Caco-2 (cell line): ENCODE measurements at regions not wholly inside any gene's neighbourhood (a gene's known extent, or its start where the extent isn't known, plus 50 kb on each side); places are given as distances from the start of the nearest gene placed in this dataset.

Experiments used
- BruUV-seq: library from RNA; stranded (reverse); fragments of 400-500 nt; replicated peaks from 2 replicates; lab custom pipeline; 2021; lab: Mats Ljungman, UMichigan
- CTCF ChIA-PET: fragments of 300-600 bp; sonication (Branson Sonifier 250); formaldehyde crosslinking; loops from one replicate; lab custom pipeline; 2022; ENCODE audit warnings: antibody characterized with exemption; lab: Charles Lee
- POLR2A ChIA-PET: fragments of 300-600 bp; sonication (Branson Sonifier 250); formaldehyde crosslinking; loops from one replicate; lab custom pipeline; 2022; ENCODE audit warnings: antibody characterized with exemption; lab: Charles Lee
- DNase-seq, 2 experiments: peaks; one replicate each; pipeline versions ENCODE4 v3.0.0 to v3.0.0-alpha.2; 2020 to 2022
- H3K27me3 ChIP-seq: replicated peaks from 2 replicates; pipeline ENCODE4 v1.6.0; 2011; ENCODE audit warnings: low read length; ENCODE audit not compliant: control insufficient read depth, insufficient read depth
- H3K36me3 ChIP-seq: 2 replicates; pipeline ENCODE4 v1.5.1; 2011; ENCODE audit warnings: low read length; ENCODE audit not compliant: control insufficient read depth, insufficient read depth
- H3K4me1 ChIP-seq: fragments of 250-450 bp; sonication (Bioruptor Pico); 2 replicates; pipeline ENCODE4 v1.5.1; 2020; ENCODE audit warnings: mild to moderate bottlenecking
- H3K4me3 ChIP-seq: 2 replicates; pipeline ENCODE4 v1.5.1; 2011; ENCODE audit warnings: low read depth, mild to moderate bottlenecking, control low read depth, low read length
- H3K9me3 ChIP-seq: fragments of 250-450 bp; sonication (Bioruptor Pico); 2 replicates; pipeline ENCODE4 v1.5.1; 2020; ENCODE audit warnings: mild to moderate bottlenecking, moderate library complexity
- H3K27ac Mint-ChIP-seq: one replicate; pipeline ENCODE4 v1.8.0; 2022; ENCODE audit warnings: mixed read lengths; ENCODE audit not compliant: unreplicated experiment
- H3K27me3 Mint-ChIP-seq: one replicate; pipeline ENCODE4 v1.8.0; 2022; ENCODE audit warnings: mixed read lengths; ENCODE audit not compliant: insufficient read depth, unreplicated experiment
- H3K36me3 Mint-ChIP-seq: one replicate; pipeline ENCODE4 v1.8.0; 2022; ENCODE audit warnings: mild to moderate bottlenecking, mixed read lengths; ENCODE audit not compliant: insufficient read depth, unreplicated experiment
- H3K4me1 Mint-ChIP-seq: one replicate; pipeline ENCODE4 v1.8.0; 2022; ENCODE audit warnings: low read depth, mixed read lengths; ENCODE audit not compliant: unreplicated experiment
- H3K4me3 Mint-ChIP-seq: one replicate; pipeline ENCODE4 v1.8.0; 2022; ENCODE audit warnings: mild to moderate bottlenecking, moderate library complexity, mixed read lengths; ENCODE audit not compliant: unreplicated experiment
- H3K9me3 Mint-ChIP-seq: one replicate; pipeline ENCODE4 v1.8.0; 2022; ENCODE audit warnings: mixed read lengths; ENCODE audit not compliant: unreplicated experiment
- intact Hi-C: fragments of 100-400 bp; cut with micrococcal nuclease; formaldehyde crosslinking; loops from one replicate; pipeline ENCODE4 v1.10.0; 2022; ENCODE audit not compliant: unreplicated experiment
- TF ChIP-seq, protein P1 (sequence below), 2 experiments: fragments of 200-600 bp in 1 of 2; IDR thresholded peaks; 1 replicate in 1 of 2; 2 replicates in 1 of 2; pipeline versions ENCODE4 v1.5.1 to v1.8.0; 2011 to 2022; ENCODE audit warnings: antibody characterized with exemption in 1 of 2, control low read depth in 1 of 2, inconsistent platforms in 1 of 2, low read depth in 1 of 2, low read length in 1 of 2, mild to moderate bottlenecking in 1 of 2, moderate library complexity in 1 of 2; ENCODE audit not compliant: insufficient read depth in 1 of 2, severe bottlenecking in 1 of 2, unreplicated experiment in 1 of 2

DNA sequence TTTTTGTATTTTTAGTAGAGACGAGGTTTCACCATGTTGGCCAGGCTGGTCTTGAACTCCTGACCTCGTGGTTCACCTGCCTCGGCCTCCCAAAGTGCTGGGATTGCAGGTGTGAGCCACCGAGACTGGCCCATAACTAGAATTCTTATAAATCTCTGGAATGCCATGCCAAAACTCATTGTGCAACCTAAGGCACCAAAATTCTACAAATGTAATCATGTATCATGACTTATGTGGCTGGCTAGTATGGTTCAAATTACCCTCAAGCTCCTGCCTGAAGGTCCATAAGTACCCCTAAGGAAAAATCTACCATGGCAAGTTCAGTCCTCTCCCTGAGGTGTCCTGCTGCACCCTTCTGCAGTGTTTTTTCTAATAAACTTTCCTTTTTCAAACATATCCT, 63.8 kb upstream of the CSF1 start:
- Mint-ChIP-seq H3K4me3 (no peak overlapping the region), H3K36me3 (no peaks in the 10 kb centered on the region), H3K9me3 (no peaks in the 10 kb centered on the region), H3K4me1 (no peaks in the 10 kb centered on the region), H3K27ac (no peak overlapping the region), H3K27me3 (no peaks in the 10 kb centered on the region)
- H3K9me3 ChIP-seq, result no peaks in the 10 kb centered on the region
- H3K27me3 ChIP-seq, result no peaks in the 10 kb centered on the region
- intact Hi-C loops, result no loop called here
- BruUV-seq, result no TSS peak
- TF ChIP-seq, protein P1, sequence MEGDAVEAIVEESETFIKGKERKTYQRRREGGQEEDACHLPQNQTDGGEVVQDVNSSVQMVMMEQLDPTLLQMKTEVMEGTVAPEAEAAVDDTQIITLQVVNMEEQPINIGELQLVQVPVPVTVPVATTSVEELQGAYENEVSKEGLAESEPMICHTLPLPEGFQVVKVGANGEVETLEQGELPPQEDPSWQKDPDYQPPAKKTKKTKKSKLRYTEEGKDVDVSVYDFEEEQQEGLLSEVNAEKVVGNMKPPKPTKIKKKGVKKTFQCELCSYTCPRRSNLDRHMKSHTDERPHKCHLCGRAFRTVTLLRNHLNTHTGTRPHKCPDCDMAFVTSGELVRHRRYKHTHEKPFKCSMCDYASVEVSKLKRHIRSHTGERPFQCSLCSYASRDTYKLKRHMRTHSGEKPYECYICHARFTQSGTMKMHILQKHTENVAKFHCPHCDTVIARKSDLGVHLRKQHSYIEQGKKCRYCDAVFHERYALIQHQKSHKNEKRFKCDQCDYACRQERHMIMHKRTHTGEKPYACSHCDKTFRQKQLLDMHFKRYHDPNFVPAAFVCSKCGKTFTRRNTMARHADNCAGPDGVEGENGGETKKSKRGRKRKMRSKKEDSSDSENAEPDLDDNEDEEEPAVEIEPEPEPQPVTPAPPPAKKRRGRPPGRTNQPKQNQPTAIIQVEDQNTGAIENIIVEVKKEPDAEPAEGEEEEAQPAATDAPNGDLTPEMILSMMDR (IDR thresholded peaks at IDR 0.05; ENCODE audit: insufficient read depth in 1 of 2, low read depth in 1 of 2, low read length in 1 of 2, severe bottlenecking in 1 of 2, unreplicated experiment in 1 of 2), result no peak
- DNase-seq, result no peak
- ChIA-PET POLR2A (no interaction called here), CTCF (no interaction called here)
- H3K36me3 ChIP-seq, result no peaks in the 10 kb centered on the region
- H3K4me1 ChIP-seq, result no peaks in the 10 kb centered on the region
- no peak overlapping the region for H3K4me3 ChIP-seq

DNA sequence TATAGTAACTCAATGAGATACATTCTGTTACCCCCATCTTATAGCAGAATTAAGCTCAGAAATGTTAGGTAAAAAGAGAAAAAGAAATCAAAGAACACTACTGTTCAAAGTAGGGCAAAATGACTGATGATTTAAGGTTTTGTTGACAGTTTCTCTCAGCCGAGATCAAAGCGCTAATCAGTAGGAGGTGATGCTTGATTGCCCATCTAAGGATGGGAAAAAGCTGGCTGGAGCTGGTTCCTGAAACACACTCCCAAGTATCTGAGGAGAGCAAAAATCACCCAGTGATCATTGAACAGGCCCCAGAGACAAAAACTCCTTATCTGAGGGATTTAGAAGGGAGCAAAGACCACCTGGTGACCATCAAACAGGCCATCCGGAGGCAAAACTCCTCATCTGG, 64.5 kb upstream of the CSF1 start:
- no peak overlapping the region for H3K27ac Mint-ChIP-seq
- no TSS peak for BruUV-seq
- TF ChIP-seq, protein P1 (IDR thresholded peaks at IDR 0.05; ENCODE audit: insufficient read depth in 1 of 2, low read depth in 1 of 2, low read length in 1 of 2, severe bottlenecking in 1 of 2, unreplicated experiment in 1 of 2), result no peak
- Histone ChIP-seq H3K36me3 (no peaks in the 10 kb centered on the region), H3K27me3 (no peaks in the 10 kb centered on the region), H3K4me3 (no peak overlapping the region), H3K4me1 (no peaks in the 10 kb centered on the region), H3K9me3 (no peaks in the 10 kb centered on the region)
- DNase-seq, result no peak
- POLR2A ChIA-PET, result no interaction called here
- no peaks in the 10 kb centered on the region for H3K27me3 Mint-ChIP-seq
- H3K4me3 Mint-ChIP-seq, result no peak overlapping the region
- CTCF ChIA-PET, result interaction anchor here (0.8 kb wide), 1 partner anchor 10 kb away, joined by 3 read pairs; no protein-coding TSS in a partner anchor
- H3K4me1 Mint-ChIP-seq, result no peaks in the 10 kb centered on the region
- H3K9me3 Mint-ChIP-seq, result no peaks in the 10 kb centered on the region
- no peaks in the 10 kb centered on the region for H3K36me3 Mint-ChIP-seq
- intact Hi-C loops, result no loop called here

DNA sequence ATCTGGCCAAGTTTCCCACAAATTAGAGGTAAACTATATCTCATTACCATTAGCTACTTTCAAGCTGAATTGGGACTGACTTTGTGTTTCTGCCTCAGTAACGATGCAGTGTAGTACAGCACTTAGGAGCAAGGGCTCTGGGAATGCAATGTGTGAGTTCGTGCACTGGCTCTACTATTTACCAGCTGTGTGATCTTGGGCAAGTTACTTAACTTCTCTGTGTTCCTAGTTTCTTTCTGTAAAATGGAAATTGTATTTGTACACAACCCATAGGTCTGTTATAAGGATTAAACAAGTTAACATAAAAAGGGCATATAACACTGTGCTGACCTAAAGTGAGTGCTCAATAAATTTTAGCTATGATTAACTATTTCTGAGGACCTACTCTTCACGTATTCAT, 65.0 kb upstream of the CSF1 start:
- TF ChIP-seq, protein P1 (IDR thresholded peaks at IDR 0.05; ENCODE audit: insufficient read depth in 1 of 2, low read depth in 1 of 2, low read length in 1 of 2, severe bottlenecking in 1 of 2, unreplicated experiment in 1 of 2), result no peak
- Mint-ChIP-seq H3K4me1 (no peaks in the 10 kb centered on the region), H3K27ac (no peak overlapping the region), H3K9me3 (no peaks in the 10 kb centered on the region), H3K4me3 (no peak overlapping the region), H3K27me3 (no peaks in the 10 kb centered on the region), H3K36me3 (no peaks in the 10 kb centered on the region)
- no TSS peak for BruUV-seq
- no peaks in the 10 kb centered on the region for H3K36me3 ChIP-seq
- H3K27me3 ChIP-seq, result no peaks in the 10 kb centered on the region
- no peaks in the 10 kb centered on the region for H3K9me3 ChIP-seq
- no peak overlapping the region for H3K4me3 ChIP-seq
- no peak for DNase-seq
- POLR2A ChIA-PET, result no interaction called here
- H3K4me1 ChIP-seq, result no peaks in the 10 kb centered on the region
- intact Hi-C loops, result no loop called here
- CTCF ChIA-PET, result interaction anchor here (0.8 kb wide), 1 partner anchor 9 kb away, joined by 3 read pairs; no protein-coding TSS in a partner anchor
